GM18499 (cell line): ENCODE measurements at regions not wholly inside any gene's neighbourhood (a gene's known extent, or its start where the extent isn't known, plus 50 kb on each side); places are given as distances from the start of the nearest gene placed in this dataset.
"Not testable (repeated sequence)": the region's sequence is repeated elsewhere in the genome, so short reads cannot be mapped to it uniquely, and the experiment has no call there.

Experiments used
- ATAC-seq: cut with Tn5 transposase; IDR thresholded peaks from one replicate; pipeline ENCODE4 v1.9.1; 2021; ENCODE audit warnings: moderate number of reproducible peaks; ENCODE audit not compliant: insufficient read depth, unreplicated experiment

- no peak for ATAC-seq
These were observed 406.0 kb downstream of the HINT1 start for GRCh38 chr5:130759061-130759460.

- no peak for ATAC-seq
These were observed 417.5 kb downstream of the HINT1 start for GRCh38 chr5:130747556-130747955.

- ATAC-seq, result not testable (repeated sequence)
These were observed 418.4 kb downstream of the HINT1 start for GRCh38 chr5:130746641-130747040.

- no peak for ATAC-seq
These were observed 422.0 kb downstream of the HINT1 start for GRCh38 chr5:130743092-130743491.

GRCh38 chr5:130740047-130740569 is 424.9 kb downstream of the HINT1 start:
- ATAC-seq, result no peak

GRCh38 chr5:130731839-130732238 is 433.2 kb downstream of the HINT1 start:
- no peak for ATAC-seq

- ATAC-seq, result no peak
These were observed 435.5 kb downstream of the HINT1 start for GRCh38 chr5:130729541-130729940.

GRCh38 chr5:130727830-130728229 is 437.2 kb downstream of the HINT1 start:
- ATAC-seq, result no peak

GRCh38 chr5:130724658-130725057 is 440.4 kb downstream of the HINT1 start:
- no peak for ATAC-seq

GRCh38 chr5:130720355-130720754 is 444.7 kb downstream of the HINT1 start:
- ATAC-seq, result no peak

- no peak for ATAC-seq
These were observed 449.5 kb downstream of the HINT1 start for GRCh38 chr5:130715541-130715940.

- no peak for ATAC-seq
These were observed 450.9 kb downstream of the HINT1 start for GRCh38 chr5:130714200-130714599.

GRCh38 chr5:130712324-130712723 is 452.7 kb downstream of the HINT1 start:
- no peak for ATAC-seq

GRCh38 chr5:130710596-130710995 is 454.5 kb downstream of the HINT1 start:
- ATAC-seq, result no peak

- ATAC-seq, result no peak
These were observed 456.3 kb downstream of the HINT1 start for GRCh38 chr5:130708754-130709153.

- ATAC-seq, result no peak
These were observed 458.4 kb downstream of the HINT1 start for GRCh38 chr5:130706696-130707095.

- ATAC-seq, result no peak
These were observed 459.7 kb downstream of the HINT1 start for GRCh38 chr5:130705368-130705767.

GRCh38 chr5:130693509-130693908 is 471.5 kb downstream of the HINT1 start:
- no peak for ATAC-seq

GRCh38 chr5:130692770-130693169 is 472.3 kb downstream of the HINT1 start:
- no peak for ATAC-seq

GRCh38 chr5:130689831-130690230 is 475.2 kb downstream of the HINT1 start:
- ATAC-seq, result no peak

- ATAC-seq, result no peak
These were observed 477.8 kb downstream of the HINT1 start for GRCh38 chr5:130687085-130687733.

GRCh38 chr5:130678637-130679036 is 486.4 kb downstream of the HINT1 start:
- no peak for ATAC-seq
